NCI-H2081 treated with DMSO at 0.1 percent for 48 hours (cell line): ENCODE measurements at regions not wholly inside any gene's neighbourhood (a gene's known extent, or its start where the extent isn't known, plus 50 kb on each side); places are given as distances from the start of the nearest gene placed in this dataset.
"Not testable (repeated sequence)": the region's sequence is repeated elsewhere in the genome, so short reads cannot be mapped to it uniquely, and the experiment has no call there.

Experiments used
- DNase-seq: peaks from one replicate; lab custom pipeline; 2025; lab: John Stamatoyannopoulos, UW

DNA sequence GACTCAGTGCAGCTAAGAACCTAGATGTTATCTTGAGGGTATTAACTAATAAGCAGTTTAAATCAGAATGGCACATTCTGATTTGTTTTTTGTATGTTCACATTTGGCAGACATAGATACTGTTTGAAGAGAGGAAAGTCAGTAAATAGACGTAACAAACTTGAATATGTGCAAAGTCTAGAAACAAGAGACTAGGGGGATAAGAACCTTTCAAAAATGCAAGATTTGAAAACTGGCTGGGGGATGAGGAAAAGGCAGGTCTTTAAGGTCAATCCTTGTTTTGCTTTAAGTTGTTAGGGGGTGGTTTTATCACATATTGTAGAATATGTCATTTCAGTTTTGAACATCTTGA is 136.5 kb downstream of the ZNF92 start:
- not testable (repeated sequence) for DNase-seq

DNA sequence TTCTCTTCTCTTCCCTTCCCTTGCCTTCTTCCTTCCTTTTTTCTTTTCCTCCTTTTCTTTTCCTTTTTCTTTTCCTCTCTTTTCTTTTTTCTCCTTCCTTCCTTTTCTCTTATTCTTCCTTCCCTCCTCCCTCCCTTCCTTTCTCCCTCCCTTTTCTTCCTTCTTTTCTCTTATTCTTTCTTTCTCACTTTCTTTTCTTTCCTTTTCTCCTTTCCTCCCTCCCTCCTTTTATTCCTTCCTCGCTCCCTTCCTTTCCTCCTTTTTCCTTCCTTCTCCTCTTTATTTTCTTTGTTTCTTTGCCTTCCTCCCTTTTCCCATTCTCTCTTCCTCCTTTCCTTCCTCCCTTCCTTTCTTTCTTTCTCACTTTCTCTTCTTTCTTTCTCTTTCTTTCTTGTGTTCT is 146.1 kb downstream of the ZNF92 start:
- DNase-seq, result not testable (repeated sequence)

DNA sequence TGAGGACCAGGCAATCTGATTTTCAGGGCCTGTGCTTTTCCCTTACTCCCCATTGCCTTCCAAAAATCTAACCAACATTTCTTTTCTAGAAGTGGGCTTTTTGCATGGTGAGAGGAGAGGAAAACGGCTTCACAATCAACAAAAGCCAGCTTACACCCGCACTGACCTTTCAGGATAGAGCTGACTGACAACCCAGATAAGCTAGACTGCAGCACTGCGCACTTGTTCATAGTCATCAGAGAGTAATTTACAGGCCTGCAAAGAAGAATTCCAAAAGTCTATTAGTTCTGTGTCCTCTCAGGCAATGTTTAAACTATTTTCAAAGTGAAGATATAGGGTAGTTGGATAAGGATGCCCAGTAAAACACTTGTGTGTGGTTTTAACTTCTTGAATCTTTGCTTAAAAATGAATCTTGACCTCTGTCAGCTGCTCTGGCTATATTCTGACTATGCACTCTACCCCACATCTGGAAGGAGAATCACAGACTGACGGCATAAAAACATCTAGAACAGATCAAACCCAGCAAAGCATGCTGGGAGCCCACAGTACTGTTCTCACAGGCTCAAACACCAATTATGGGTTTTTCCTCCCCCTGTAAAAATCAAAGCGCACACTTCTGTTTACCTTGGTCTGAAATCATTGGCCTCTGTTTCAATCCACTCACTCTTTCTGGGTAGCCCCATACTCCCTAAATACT is 172.0 kb downstream of the ZNF92 start:
- not testable (repeated sequence) for DNase-seq

DNA sequence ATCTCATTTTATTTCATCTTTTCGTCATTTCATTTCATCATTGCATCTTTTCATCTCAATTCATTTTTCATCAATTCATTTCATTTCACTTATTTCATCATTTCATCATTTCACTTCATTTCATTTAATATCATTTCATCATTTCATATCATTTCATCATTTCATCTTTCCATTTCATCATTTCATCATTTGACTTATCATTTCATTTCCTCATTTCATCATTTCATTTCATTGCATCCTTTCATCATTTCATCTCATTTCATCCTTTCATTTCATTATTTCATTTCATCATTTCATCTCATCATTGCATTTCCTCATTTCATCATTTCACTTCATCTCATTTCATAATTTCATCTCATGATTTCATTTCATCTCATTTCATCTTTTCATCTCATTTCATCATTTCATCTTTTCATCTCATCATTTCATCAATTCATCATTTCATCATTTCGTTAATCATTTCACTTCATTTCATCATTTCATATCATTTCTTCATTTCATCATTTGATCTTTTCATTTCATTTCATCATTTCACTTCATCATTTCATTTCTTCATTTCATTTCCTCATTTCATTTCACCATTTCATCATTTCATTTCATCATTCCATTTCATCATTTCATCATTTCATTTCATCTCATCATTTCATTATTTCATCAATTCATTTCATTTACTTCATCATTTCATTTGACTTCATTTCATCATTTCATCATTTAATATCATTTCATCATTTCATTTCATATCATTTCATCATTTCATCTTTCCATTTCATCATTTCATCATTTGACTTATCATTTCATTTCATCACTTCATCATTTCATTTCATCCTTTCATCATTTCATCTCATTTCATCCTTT is 176.2 kb downstream of the ZNF92 start:
- not testable (repeated sequence) for DNase-seq

DNA sequence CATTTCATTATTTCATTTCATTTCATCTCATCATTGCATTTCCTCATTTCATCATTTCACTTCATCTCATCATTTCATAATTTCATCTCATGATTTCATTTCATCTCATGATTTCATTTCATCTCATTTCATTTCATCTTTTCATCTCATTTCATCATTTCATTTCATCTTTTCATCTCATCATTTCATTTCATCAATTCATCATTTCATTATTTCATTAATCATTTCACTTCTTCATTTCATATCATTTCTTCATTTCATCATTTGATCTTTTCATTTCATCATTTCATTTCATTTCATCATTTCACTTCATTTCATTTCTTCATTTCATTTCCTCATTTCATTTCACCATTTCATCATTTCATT is 176.8 kb downstream of the ZNF92 start:
- DNase-seq, result not testable (repeated sequence)

DNA sequence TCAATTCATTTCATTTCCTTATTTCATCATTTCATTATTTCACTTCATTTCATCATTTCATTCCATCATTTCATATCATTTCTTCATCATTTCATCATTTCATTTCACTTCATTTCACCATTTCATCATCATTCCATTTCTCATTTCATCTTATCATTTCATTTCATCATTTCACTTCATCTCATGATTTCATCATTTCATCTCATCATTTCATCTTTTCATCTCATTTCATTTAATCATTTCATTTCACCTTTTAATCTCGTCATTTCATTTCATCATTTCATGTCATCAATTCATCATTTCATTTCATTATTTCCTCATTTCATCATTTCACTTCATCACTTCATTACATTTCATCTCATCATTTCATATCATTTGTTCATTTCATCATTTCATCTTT is 177.4 kb downstream of the ZNF92 start:
- DNase-seq, result not testable (repeated sequence)

DNA sequence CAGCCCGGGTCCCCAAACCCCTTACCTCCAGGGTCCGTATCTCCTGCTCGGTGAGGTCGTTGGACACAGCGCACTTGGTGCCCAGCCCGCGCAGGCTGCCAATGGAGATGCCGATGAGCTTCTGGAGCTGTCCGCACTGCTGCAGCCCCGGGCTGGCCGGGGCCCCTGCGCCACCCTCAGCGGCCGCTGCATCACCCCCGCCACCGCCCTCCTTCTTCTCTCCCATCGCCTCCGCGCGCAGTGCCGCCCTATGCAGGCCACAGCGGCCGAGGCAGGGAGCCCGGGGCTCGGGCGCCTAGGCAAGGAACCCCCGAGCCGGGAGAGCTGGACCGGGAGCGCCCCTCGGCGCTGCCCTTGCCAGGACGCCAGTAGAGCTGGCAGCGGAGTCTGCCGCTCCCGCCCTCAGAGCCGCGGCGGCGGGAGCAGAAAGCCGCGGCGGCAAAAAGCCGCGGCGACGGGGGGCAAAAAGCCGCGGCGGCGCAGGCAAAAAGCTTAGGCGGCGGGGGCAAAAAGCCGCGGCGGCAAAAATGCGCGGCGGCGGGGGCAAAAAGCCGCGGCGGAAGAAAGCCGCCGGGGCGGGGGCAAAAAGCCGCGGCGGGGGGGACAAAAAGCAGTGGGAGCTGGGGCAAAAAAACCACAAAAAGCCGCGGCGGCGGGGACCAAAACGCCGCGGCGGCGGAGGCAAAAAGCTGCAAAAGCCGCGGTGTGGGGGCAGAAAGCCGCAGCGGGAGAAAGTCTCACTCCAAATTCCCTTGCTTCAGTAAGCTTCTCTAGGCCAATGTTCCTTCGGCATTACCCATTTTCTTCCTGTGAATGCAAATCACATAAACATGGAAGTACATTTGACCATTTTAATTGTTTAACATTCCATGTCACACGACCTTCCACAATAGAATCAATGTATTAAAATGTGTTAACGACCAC is 181.2 kb downstream of the ZNF92 start:
- not testable (repeated sequence) for DNase-seq

DNA sequence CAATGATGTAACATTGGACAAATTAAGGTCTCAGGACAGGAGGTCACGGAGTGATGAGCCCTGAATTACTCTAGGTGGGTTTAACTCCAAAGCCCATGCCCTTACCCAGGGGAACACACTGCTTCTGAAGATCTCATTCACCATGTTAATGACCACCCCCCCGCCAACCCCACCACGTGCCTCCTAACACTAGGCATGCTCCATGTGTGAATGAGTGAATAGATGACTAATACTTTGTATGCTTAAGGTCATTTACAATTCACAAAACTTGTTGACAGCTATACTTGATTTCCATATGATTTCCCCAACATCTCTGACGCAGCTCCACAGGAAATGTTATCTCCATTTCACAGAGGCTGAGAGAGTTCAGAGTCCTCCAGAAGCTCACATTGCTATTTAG is 184.9 kb downstream of the ZNF92 start:
- not testable (repeated sequence) for DNase-seq

DNA sequence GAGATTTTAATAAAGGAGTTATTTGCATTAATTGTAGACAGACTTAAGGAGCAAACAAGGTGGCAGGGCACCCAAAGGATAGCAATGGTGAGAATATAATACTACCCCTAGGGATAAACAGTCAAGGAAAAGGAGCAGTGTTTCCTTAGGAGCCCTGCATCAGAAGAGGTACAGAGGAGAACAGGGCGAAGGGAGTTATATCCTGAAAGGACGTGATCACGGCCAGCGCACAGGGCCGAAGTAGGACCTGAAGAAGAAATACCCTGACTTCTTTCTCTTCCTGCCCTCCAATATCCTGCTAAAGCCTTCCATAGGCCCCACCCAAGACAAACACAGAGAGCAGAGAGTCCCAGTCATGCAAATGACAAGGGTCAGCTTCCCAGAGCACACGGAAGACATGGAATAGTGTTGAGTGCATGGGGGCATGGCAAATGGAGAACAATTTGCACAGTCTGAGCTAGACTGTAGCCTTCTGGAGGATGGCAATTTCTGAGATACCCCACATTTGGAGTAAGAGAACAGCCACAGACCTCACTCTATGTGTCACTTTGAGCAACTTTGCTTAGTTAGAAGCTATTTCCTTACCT is 188.2 kb downstream of the ZNF92 start:
- DNase-seq, result not testable (repeated sequence)

DNA sequence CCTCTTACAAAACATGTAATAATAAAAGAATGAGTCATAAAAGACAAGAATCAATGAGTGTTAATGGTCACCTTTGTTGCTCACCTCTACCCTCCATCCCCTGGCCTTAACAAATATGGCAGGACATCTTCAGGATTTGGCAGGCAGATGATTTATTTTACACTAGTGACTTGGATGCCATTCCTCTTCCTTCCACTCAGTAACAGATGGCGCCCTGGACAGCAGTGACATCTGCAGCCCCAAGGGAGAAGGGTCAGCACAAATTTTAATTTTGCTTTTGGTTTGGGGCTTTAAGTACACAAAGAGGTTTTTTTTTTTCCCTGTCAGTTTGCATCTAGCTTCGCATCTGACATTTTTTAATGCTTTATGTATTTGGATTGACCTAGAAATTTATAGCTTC is 188.9 kb downstream of the ZNF92 start:
- not testable (repeated sequence) for DNase-seq

DNA sequence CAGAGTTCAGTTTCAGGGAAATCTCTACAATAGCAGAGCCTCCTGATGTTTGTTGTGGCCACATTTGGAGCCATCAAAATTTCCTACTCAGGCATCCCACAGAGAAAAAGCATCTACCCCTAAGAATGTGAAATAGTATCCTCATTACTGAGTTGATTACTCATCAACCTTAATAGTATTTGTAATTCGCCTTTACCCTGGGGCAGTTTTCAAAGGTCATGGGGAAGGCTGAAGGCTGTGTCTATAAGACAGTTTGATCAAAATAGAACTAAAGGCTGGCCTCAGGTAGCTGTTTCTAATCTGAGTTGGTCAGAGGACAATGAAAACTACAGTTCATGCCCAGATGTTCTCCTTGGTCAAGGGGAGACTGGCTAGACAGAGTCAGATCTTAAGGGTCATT is 189.7 kb downstream of the ZNF92 start:
- DNase-seq, result not testable (repeated sequence)

DNA sequence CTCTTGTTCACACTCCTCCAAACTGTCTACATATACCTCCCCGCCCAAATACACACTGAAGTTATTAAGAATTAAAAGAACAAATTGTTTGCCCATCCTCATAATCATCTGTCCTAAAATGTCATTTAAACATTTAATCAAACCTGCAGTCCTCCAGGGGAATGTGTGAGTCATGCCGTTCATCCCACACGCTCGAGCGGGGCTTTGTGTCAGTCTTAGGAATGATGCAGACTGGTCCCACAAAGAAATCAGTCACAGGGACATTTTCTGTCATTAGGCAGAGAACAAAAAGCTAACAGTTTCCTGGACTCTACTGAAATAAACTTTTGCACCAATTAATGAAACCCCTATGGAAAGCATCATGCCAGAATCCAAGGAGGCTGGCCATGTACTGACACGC is 194.6 kb downstream of the ZNF92 start:
- DNase-seq, result not testable (repeated sequence)

DNA sequence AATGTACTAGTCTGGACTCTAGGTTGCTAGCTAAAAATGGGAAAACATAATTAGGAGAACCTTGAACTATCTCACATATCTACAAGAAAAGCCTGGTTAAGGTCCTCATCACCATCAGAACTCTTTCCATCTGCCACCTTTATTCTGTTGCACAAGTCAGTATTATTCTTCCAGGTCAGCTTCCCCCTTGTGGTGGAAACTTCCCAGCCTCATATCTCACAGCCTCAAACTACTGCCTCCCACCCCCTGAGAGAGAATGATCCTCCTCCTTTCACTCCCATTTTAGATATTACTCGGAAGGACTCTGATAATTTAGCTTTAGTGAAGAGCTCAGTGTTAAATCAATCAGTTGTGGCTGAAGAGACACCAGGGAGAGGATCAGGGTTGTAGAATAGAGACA is 197.3 kb downstream of the ZNF92 start:
- DNase-seq, result not testable (repeated sequence)

DNA sequence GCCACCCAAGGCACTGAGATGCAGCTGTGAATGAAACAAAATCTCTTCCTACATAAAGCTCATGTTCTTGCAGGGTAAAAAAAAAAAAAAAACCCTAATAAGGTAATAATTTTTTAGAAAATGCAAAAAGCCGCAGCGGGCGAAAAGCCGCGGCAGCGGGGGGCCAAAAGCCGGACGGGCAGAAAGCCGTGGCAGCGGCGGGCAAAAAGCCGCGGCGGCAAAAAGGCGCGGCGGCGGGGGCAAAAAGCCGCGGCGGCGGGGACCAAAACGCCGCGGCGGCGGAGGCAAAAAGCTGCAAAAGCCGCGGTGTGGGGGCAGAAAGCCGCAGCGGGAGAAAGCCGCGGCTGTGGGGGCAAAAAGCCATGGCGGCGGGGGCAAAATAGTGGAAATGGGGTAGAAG is 198.9 kb downstream of the ZNF92 start:
- DNase-seq, result not testable (repeated sequence)

DNA sequence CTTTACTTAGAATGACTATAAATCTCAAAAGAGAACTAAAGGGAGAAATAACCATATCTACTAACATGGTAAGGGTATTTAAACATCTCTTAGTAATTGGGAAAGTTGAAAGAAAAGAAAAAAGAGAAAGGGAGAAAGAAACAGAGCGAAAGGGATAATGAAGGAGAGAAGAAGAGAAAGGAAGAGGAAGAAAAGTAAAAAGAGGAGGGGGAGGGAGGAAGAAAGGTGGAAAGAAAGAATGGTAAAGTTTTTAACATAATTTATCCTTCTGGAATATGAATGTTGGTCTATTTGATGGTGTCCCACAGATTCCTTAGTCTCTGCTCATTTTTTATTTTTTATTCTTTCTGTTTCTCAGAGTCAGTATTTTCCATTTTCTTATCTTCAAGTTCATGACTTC is 202.7 kb downstream of the ZNF92 start:
- DNase-seq, result not testable (repeated sequence)

DNA sequence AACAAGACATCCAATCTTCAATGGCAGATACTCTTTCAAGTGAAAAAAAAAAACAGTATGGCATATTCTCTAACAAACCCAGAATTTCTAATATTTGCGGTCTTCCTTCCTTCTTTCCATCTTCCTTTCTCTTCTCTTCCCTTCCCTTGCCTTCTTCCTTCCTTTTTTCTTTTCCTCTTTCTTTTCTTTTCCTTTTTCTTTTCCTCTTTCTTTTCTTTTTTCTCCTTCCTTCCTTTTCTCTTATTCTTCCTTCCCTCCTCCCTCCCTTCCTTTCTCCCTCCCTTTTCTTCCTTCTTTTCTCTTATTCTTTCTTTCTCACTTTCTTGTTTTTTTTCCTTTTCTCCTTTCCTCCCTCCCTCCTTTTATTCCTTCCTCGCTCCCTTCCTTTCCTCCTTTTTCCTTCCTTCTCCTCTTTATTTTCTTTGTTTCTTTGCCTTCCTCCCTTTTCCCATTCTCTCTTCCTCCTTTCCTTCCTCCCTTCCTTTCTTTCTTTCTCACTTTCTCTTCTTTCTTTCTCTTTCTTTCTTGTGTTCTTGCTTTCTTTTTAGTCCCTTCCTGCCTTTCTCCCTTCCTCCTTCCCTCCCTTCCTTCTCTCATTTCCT is 209.0 kb downstream of the ZNF92 start:
- DNase-seq, result not testable (repeated sequence)

DNA sequence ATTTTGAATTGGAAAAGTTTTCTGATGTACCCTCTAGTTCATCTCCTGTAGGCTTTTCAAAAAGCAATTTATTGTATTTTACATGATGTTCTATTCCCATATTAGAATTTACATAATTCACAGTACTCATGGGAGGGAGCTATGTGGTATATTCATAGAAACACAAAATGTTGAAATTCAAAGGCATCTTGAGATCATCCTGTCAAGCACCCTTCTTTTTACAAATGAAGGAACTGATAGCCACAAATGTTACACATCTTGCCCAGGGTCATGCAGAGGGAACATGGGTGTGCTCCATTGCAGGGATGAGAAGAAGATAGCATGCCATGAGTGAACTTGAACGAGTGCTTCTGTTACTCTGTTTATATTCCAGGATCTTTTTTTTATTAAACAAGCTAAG is 228.8 kb downstream of the ZNF92 start:
- DNase-seq, result not testable (repeated sequence)

DNA sequence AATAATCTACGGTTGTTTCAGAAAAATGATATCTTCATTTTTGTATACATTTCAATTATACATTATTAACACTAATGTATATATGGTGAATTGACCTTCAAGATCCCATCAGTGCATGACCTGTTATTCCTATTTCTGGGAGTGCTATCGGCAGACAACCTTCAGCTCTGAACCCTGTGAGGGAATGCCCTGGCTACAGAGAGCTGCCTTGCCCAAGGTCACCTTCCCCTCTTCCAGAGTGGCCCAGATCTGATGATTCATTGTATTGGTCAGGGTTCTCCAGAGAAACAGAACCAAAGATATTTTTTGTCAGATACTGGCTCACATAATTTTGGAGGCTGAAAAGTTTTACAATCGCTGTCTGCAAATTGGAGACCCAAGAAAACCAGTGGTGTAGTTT is 235.5 kb downstream of the ZNF92 start:
- DNase-seq, result no peak

DNA sequence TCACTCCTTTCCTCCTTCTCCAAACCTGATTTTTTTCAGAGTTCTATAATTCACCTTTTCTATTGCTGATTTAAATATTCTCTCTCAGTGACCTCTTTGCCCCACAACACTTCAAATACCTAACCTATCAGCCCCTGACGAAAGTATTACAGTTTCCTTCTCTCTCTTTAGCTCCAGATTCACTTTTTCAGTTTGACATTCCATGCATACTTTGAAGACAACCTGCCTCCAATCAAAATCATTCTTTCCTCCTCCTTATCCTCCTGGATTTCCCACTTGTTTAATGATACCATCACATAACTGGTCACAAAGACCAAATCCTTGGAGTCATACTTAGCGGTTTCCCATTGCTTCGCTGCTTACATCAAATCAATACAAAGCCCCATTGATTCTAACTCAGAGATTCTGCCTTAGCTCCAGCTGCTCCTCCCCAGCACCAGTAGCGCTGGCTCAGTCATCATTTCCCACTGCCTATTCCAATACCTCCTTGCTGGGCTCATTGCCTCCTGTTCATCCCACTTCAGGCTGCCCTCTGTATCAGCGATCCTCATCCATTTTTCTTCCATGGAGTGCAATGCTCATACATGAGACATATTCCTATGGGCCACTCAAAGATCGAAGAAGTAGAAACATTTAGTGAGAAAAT is 240.1 kb downstream of the ZNF92 start:
- not testable (repeated sequence) for DNase-seq

DNA sequence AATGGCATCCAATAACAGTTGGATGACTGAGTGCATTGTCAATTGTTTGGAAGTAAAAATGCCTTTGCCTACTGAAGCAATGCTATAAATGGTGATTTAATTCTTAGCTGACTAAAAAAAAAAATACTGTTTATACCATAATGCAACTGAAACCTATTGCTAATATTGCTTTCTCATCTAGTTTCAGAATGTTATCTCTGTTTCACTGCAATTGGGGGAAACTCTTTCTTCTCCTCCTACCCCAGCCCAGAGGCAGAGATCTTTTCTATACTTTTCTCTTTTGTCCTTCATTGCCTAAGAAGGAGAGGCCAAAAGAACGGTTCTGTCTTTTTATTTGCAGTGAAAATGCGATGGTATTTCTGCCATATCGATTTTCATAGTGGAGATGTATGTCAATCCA is 242.5 kb downstream of the ZNF92 start:
- not testable (repeated sequence) for DNase-seq

DNA sequence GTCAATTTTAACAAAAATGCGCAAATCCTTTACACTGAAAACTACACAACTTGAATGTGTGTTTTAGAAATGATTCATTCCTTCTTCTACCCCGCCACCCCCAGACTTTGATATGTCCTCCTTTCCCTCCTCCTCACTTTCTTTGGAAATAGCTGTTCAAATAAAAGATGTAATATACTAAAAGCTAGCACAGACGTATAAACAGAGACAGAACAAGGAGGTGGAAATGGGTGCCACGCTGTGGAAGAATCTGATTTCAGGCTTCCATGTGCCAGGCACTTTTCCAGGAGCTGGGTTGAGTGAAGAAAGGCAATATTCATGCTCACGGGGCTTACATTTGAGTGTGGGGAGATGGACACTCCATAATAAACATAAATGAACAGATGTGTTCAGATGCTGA is 246.6 kb downstream of the ZNF92 start:
- not testable (repeated sequence) for DNase-seq
